CD4-positive, alpha-beta T cell (primary cell): ENCODE measurements at regions not wholly inside any gene's neighbourhood (a gene's known extent, or its start where the extent isn't known, plus 50 kb on each side); places are given as distances from the start of the nearest gene placed in this dataset.

Source experiments
- ATAC-seq: fragments of 200-7000 bp; cut with Tn5 transposase; one replicate; pipeline ENCODE4 v1.10.0; 2022; ENCODE audit warnings: mild to moderate bottlenecking; ENCODE audit not compliant: poor library complexity
- CTCF ChIA-PET: fragments of 350-600 bp; sonication (Branson Sonifier 250); formaldehyde crosslinking; loops from one replicate; lab custom pipeline; 2021; ENCODE audit warnings: antibody characterized with exemption, inconsistent platforms; lab: Charles Lee
- POLR2A ChIA-PET: fragments of 350-600 bp; sonication (Branson Sonifier 250); formaldehyde crosslinking; loops from one replicate; lab custom pipeline; 2021; ENCODE audit warnings: antibody characterized with exemption, inconsistent platforms; lab: Charles Lee
- DNase-seq, 14 experiments: peaks; one replicate each; pipeline ENCODE4 v3.0.0-alpha.2; 2013 to 2020; ENCODE audit warnings: mixed read lengths in 2 of 14
- H3K27ac ChIP-seq, 2 donors: one replicate each; pipeline versions ENCODE4 v1.5.1 to v1.7.0; 2013; ENCODE audit warnings: low read length in 2 of 2, low read depth in 1 of 2, mild to moderate bottlenecking in 1 of 2
- H3K27me3 ChIP-seq, 2 experiments: 1 replicate in 1 of 2; 2 replicates in 1 of 2; pipeline versions ENCODE4 v1.6.1 to v1.7.0; 2013; ENCODE audit warnings: low read length in 2 of 2, control low read depth in 1 of 2, mild to moderate bottlenecking in 1 of 2, moderate library complexity in 1 of 2; ENCODE audit not compliant: insufficient read depth in 2 of 2, control insufficient read depth in 1 of 2
- H3K36me3 ChIP-seq: one replicate; pipeline ENCODE4 v1.6.1; 2013; ENCODE audit warnings: low read length, control low read depth; ENCODE audit not compliant: insufficient read depth
- H3K4me1 ChIP-seq: one replicate; pipeline ENCODE4 v1.6.1; 2013; ENCODE audit warnings: low read length, control low read depth; ENCODE audit not compliant: insufficient read depth
- H3K4me3 ChIP-seq: one replicate; pipeline ENCODE4 v1.5.1; 2013; ENCODE audit warnings: mild to moderate bottlenecking, low read length, moderate library complexity
- H3K9me3 ChIP-seq, 2 experiments: 1 replicate in 1 of 2; 2 replicates in 1 of 2; pipeline versions ENCODE4 v1.6.1 to v1.7.0; 2013; ENCODE audit warnings: low read length in 2 of 2, mild to moderate bottlenecking in 2 of 2, control low read depth in 1 of 2, moderate library complexity in 1 of 2; ENCODE audit not compliant: control insufficient read depth in 1 of 2, insufficient read depth in 1 of 2
- H3K27ac Mint-ChIP-seq: one replicate; pipeline ENCODE4 v1.8.0; 2020; ENCODE audit warnings: mixed read lengths
- H3K27me3 Mint-ChIP-seq: one replicate; pipeline ENCODE4 v1.8.0; 2021; ENCODE audit warnings: mixed read lengths
- H3K36me3 Mint-ChIP-seq: one replicate; pipeline ENCODE4 v1.8.0; 2021; ENCODE audit warnings: low read depth, mixed read lengths
- H3K4me1 Mint-ChIP-seq: one replicate; pipeline ENCODE4 v1.8.0; 2021; ENCODE audit warnings: low read depth, mixed read lengths
- H3K4me3 Mint-ChIP-seq: one replicate; pipeline ENCODE4 v1.8.0; 2020; ENCODE audit warnings: mild to moderate bottlenecking, mixed read lengths
- H3K9me3 Mint-ChIP-seq: one replicate; pipeline ENCODE4 v1.8.0; 2020; ENCODE audit warnings: mixed read lengths
- intact Hi-C, 2 experiments: fragments of 100-400 bp; cut with DNase I in 1 of 2; cut with micrococcal nuclease in 1 of 2; formaldehyde crosslinking; loops; one replicate each; pipeline versions ENCODE4 v1.15.1 to v1.9.0; 2023 to 2025; cut with DNase I, micrococcal nuclease
- TF ChIP-seq, protein P1 (sequence below): fragments of 200-600 bp; IDR thresholded peaks from one replicate; pipeline ENCODE4 v1.8.0; 2022; ENCODE audit warnings: antibody characterized with exemption, mild to moderate bottlenecking

DNA sequence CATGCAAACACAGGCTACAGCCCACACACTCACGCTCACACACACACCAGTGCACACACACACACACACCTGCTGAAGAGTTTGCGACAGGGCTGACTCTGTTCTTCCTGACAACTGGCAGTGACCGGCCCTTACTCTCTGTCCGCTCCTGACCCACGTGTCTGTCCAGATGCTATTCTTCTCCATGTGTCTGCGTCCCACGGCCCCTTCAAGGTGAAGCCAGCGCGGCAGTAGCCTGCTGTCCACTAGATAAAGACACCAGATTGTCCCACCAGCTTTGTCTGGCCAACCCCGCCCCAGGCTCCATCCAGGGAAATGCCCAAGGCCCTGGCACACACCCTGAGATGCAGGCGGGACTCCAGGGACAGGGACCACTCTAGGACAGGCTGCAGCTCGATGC lies 713.9 kb downstream of the BRD1 start:
- H3K27ac ChIP-seq: no peak overlapping the region
- TF ChIP-seq, protein P1, sequence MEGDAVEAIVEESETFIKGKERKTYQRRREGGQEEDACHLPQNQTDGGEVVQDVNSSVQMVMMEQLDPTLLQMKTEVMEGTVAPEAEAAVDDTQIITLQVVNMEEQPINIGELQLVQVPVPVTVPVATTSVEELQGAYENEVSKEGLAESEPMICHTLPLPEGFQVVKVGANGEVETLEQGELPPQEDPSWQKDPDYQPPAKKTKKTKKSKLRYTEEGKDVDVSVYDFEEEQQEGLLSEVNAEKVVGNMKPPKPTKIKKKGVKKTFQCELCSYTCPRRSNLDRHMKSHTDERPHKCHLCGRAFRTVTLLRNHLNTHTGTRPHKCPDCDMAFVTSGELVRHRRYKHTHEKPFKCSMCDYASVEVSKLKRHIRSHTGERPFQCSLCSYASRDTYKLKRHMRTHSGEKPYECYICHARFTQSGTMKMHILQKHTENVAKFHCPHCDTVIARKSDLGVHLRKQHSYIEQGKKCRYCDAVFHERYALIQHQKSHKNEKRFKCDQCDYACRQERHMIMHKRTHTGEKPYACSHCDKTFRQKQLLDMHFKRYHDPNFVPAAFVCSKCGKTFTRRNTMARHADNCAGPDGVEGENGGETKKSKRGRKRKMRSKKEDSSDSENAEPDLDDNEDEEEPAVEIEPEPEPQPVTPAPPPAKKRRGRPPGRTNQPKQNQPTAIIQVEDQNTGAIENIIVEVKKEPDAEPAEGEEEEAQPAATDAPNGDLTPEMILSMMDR: no peak
- ChIA-PET CTCF (no interaction called here), POLR2A (no interaction called here)
- no peaks in the 10 kb centered on the region for H3K27me3 ChIP-seq
- intact Hi-C loops: no loop called here
- H3K27me3 Mint-ChIP-seq: no peaks in the 10 kb centered on the region
- no peaks in the 10 kb centered on the region for H3K4me1 ChIP-seq
- H3K4me1 Mint-ChIP-seq: no peaks in the 10 kb centered on the region
- H3K4me3 Mint-ChIP-seq: no peak overlapping the region
- DNase-seq (peak in 1 of 14 experiments; percentile 1), ATAC-seq (no peak)
- H3K36me3 ChIP-seq: no peaks in the 10 kb centered on the region
- H3K27ac Mint-ChIP-seq: no peak overlapping the region
- no peaks in the 10 kb centered on the region for H3K36me3 Mint-ChIP-seq
- no peak overlapping the region for H3K4me3 ChIP-seq
- no peaks in the 10 kb centered on the region for H3K9me3 Mint-ChIP-seq
- H3K9me3 ChIP-seq: no peaks in the 10 kb centered on the region

GRCh38 chr22:49112661-49113626 lies 714.7 kb downstream of the BRD1 start:
- Mint-ChIP-seq H3K4me1 (no peaks in the 10 kb centered on the region), H3K27ac (no peak overlapping the region), H3K9me3 (no peaks in the 10 kb centered on the region), H3K27me3 (no peaks in the 10 kb centered on the region), H3K4me3 (no peak overlapping the region), H3K36me3 (no peaks in the 10 kb centered on the region)
- no peaks in the 10 kb centered on the region for H3K9me3 ChIP-seq
- ChIA-PET POLR2A (no interaction called here), CTCF (no interaction called here)
- DNase-seq: peak in 1 of 14 experiments; percentile 4
- intact Hi-C loops: no loop called here
- no peaks in the 10 kb centered on the region for H3K36me3 ChIP-seq
- TF ChIP-seq, protein P1: no peak
- no peaks in the 10 kb centered on the region for H3K4me1 ChIP-seq
- no peak overlapping the region for H3K4me3 ChIP-seq
- H3K27ac ChIP-seq: no peak overlapping the region
- no peak for ATAC-seq
- H3K27me3 ChIP-seq: peaks cover 0 to 3% of the 10 kb centered on the region in 2 experiments

- Mint-ChIP-seq H3K4me1 (no peaks in the 10 kb centered on the region), H3K27ac (no peak overlapping the region), H3K9me3 (no peaks in the 10 kb centered on the region), H3K27me3 (peaks cover 5% of the 10 kb centered on the region), H3K36me3 (no peaks in the 10 kb centered on the region), H3K4me3 (no peak overlapping the region)
- no peak for ATAC-seq
- H3K4me3 ChIP-seq: no peak overlapping the region
- peak in 1 of 14 experiments; percentile 6 for DNase-seq
- intact Hi-C loops: no loop called here
- ChIA-PET CTCF (no interaction called here), POLR2A (no interaction called here)
- H3K36me3 ChIP-seq: no peaks in the 10 kb centered on the region
- peaks cover 0 to 3% of the 10 kb centered on the region in 2 experiments for H3K27me3 ChIP-seq
- no peaks in the 10 kb centered on the region for H3K4me1 ChIP-seq
- TF ChIP-seq, protein P1: no peak
- H3K27ac ChIP-seq: no peak overlapping the region
- H3K9me3 ChIP-seq: no peaks in the 10 kb centered on the region
Measured at GRCh38 chr22:49112176-49112575, 715.5 kb downstream of the BRD1 start.
